Smooth muscle cell (in vitro differentiated cells): ENCODE measurements at regions not wholly inside any gene's neighbourhood (a gene's known extent, or its start where the extent isn't known, plus 50 kb on each side); places are given as distances from the start of the nearest gene placed in this dataset.
"Not testable (repeated sequence)": the region's sequence is repeated elsewhere in the genome, so short reads cannot be mapped to it uniquely, and the experiment has no call there.

Experiments
- DNase-seq: peaks from one replicate; lab custom pipeline; 2025; ENCODE audit not compliant: unreplicated experiment; lab: John Stamatoyannopoulos, UW
- H2AFZ ChIP-seq: fragments of 200-600 bp; sonication (generic); 2 replicates; pipeline ENCODE4 v1.6.0; 2016; ENCODE audit warnings: antibody characterized with exemption, low read depth, mild to moderate bottlenecking
- H3F3A ChIP-seq: fragments of 200-600 bp; sonication (generic); 2 replicates; pipeline ENCODE4 v1.6.0; 2017; ENCODE audit warnings: antibody characterized with exemption, low read depth
- H3K27ac ChIP-seq: fragments of 200-600 bp; sonication (generic); 2 replicates; pipeline ENCODE4 v1.5.1; 2016; ENCODE audit warnings: low read depth, mild to moderate bottlenecking
- H3K27me3 ChIP-seq: fragments of 200-600 bp; sonication (generic); 2 replicates; pipeline ENCODE4 v1.6.1; 2016; ENCODE audit warnings: low read depth, mild to moderate bottlenecking
- H3K36me3 ChIP-seq: fragments of 200-600 bp; sonication (generic); 2 replicates; pipeline ENCODE4 v1.5.1; 2016; ENCODE audit warnings: low read depth
- H3K4me1 ChIP-seq: fragments of 200-600 bp; sonication (generic); 2 replicates; pipeline ENCODE4 v1.5.1; 2016; ENCODE audit warnings: low read depth
- H3K4me2 ChIP-seq: fragments of 200-600 bp; sonication (generic); 2 replicates; pipeline ENCODE4 v1.6.0; 2016; ENCODE audit warnings: mild to moderate bottlenecking
- H3K4me3 ChIP-seq: fragments of 200-600 bp; sonication (generic); 2 replicates; pipeline ENCODE4 v1.5.1; 2016; ENCODE audit warnings: mild to moderate bottlenecking
- H3K79me2 ChIP-seq: fragments of 200-600 bp; sonication (generic); 2 replicates; pipeline ENCODE4 v1.6.0; 2016; ENCODE audit warnings: low read depth, mild to moderate bottlenecking
- H3K9ac ChIP-seq: fragments of 200-600 bp; sonication (generic); 2 replicates; pipeline ENCODE4 v1.6.0; 2016; ENCODE audit warnings: low read depth
- H3K9me3 ChIP-seq: fragments of 200-600 bp; sonication (generic); replicated peaks from 2 replicates; pipeline ENCODE4 v1.5.1; 2016; ENCODE audit warnings: low read depth
- H4K20me1 ChIP-seq: fragments of 200-600 bp; sonication (generic); 2 replicates; pipeline ENCODE4 v1.6.0; 2016; ENCODE audit warnings: low read depth
- CTCF ChIP-seq: fragments of 200-600 bp; sonication (generic); IDR thresholded peaks from 2 replicates; pipeline ENCODE4 v1.5.1; 2017; ENCODE audit warnings: borderline replicate concordance, mild to moderate bottlenecking, antibody characterized with exemption; ENCODE audit not compliant: insufficient read depth, poor library complexity, severe bottlenecking
- WGBS: methylation state at CpG from one replicate; pipeline ENCODE4 v1.1.7; 2016; ENCODE audit warnings: low lambda C conversion rate; 5-methylcytosine and 5-hydroxymethylcytosine counted together

GRCh38 chr7:47056731-47057130 is 525.2 kb downstream of the TNS3 start:
- no peaks in the 10 kb centered on the region for H3K36me3 ChIP-seq
- no peaks in the 10 kb centered on the region for H3K9me3 ChIP-seq
- H4K20me1 ChIP-seq, result no peaks in the 10 kb centered on the region
- TF ChIP-seq CTCF, result no peak
- H3K9ac ChIP-seq, result no peak overlapping the region
- no peak for DNase-seq
- H3F3A ChIP-seq, result no peaks in the 10 kb centered on the region
- WGBS, result 56% methylated on average over 2 of the region's 2 CpGs
- H3K4me2 ChIP-seq, result no peak overlapping the region
- no peaks in the 10 kb centered on the region for H3K27me3 ChIP-seq
- H2AFZ ChIP-seq, result peak overlapping the region; percentile 38
- H3K4me3 ChIP-seq, result no peak overlapping the region
- H3K27ac ChIP-seq, result no peak overlapping the region
- H3K4me1 ChIP-seq, result no peaks in the 10 kb centered on the region
- no peaks in the 10 kb centered on the region for H3K79me2 ChIP-seq

- H4K20me1 ChIP-seq, H3K9ac ChIP-seq, DNase-seq, H3F3A ChIP-seq, H3K27ac ChIP-seq, H3K4me2 ChIP-seq, H3K4me1 ChIP-seq, H3K79me2 ChIP-seq, H3K4me3 ChIP-seq, H3K27me3 ChIP-seq, H3K36me3 ChIP-seq, H3K9me3 ChIP-seq, H2AFZ ChIP-seq: not testable (repeated sequence)
- WGBS, result 97% methylated on average over 27 of the region's 70 CpGs
These were observed 529.2 kb downstream of the TNS3 start for GRCh38 chr7:47052541-47053208.

- H4K20me1 ChIP-seq, result no peaks in the 10 kb centered on the region
- no peak overlapping the region for H3K4me3 ChIP-seq
- no peak overlapping the region for H3K9ac ChIP-seq
- peaks cover 18% of the 10 kb centered on the region for H3F3A ChIP-seq
- no peak overlapping the region for H3K27ac ChIP-seq
- no peak overlapping the region for H3K4me2 ChIP-seq
- 80% methylated on average over 13 of the region's 13 CpGs for WGBS
- H2AFZ ChIP-seq, result no peak overlapping the region
- H3K79me2 ChIP-seq, result no peaks in the 10 kb centered on the region
- TF ChIP-seq CTCF, result no peak
- H3K4me1 ChIP-seq, result peaks cover 7% of the 10 kb centered on the region
- no peaks in the 10 kb centered on the region for H3K36me3 ChIP-seq
- no peaks in the 10 kb centered on the region for H3K9me3 ChIP-seq
- DNase-seq, result no peak
- H3K27me3 ChIP-seq, result no peaks in the 10 kb centered on the region
These were observed 532.6 kb downstream of the TNS3 start for GRCh38 chr7:47049234-47049774.

- Histone ChIP-seq H3K4me1 (peaks cover 7% of the 10 kb centered on the region), H3K79me2 (no peaks in the 10 kb centered on the region), H3K9ac (no peak overlapping the region), H3K27ac (no peak overlapping the region), H2AFZ (no peak overlapping the region), H3K36me3 (no peaks in the 10 kb centered on the region), H3K9me3 (no peaks in the 10 kb centered on the region), H3K4me2 (no peak overlapping the region), H3F3A (peaks cover 26% of the 10 kb centered on the region), H3K4me3 (no peak overlapping the region), H4K20me1 (no peaks in the 10 kb centered on the region), H3K27me3 (no peaks in the 10 kb centered on the region)
- no peak for TF ChIP-seq CTCF
- WGBS, result 43% methylated on average over 2 of the region's 2 CpGs
- DNase-seq, result no peak
These were observed 534.5 kb downstream of the TNS3 start for GRCh38 chr7:47047384-47047783.
